ACHN (cell line): ENCODE measurements at regions not wholly inside any gene's neighbourhood (a gene's known extent, or its start where the extent isn't known, plus 50 kb on each side); places are given as distances from the start of the nearest gene placed in this dataset.
A peak's percentile ranks its signal among the peaks of the same experiment; 100 is the strongest.
"Not testable (repeated sequence)": the region's sequence is repeated elsewhere in the genome, so short reads cannot be mapped to it uniquely, and the experiment has no call there.

Source experiments
- DNase-seq: peaks from one replicate; pipeline ENCODE4 v3.0.0-alpha.2; 2015
- in situ Hi-C: cut with HindIII; loops from 2 replicates; pipeline ENCODE4 v1.10.0; 2017; ENCODE audit warnings: low sequenced_read_pairs, low pct_ligation_motif_present, low pct_unique_long_range_greater_than_20kb

DNA sequence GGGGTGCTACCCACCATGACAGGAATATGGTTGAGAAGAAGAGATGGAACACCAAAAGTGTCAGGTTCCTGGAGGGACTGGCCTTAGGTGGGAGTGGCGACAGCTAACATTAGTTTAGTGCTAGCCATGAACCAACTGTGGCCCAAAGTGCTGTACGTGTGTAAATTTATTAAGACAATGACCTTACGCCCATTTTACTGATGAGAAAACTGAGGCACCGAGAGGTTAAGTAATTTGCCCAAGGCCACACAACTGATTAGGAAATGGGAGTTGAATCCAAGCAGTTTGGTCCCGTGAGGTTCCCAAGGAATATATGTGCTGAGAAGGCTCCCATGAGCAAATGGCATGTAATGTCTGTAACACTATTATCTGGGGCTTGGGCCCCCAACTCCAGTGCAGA is 109.5 kb upstream of the SLC1A4 start:
- in situ Hi-C loops: no loop called here
- no peak for DNase-seq

DNA sequence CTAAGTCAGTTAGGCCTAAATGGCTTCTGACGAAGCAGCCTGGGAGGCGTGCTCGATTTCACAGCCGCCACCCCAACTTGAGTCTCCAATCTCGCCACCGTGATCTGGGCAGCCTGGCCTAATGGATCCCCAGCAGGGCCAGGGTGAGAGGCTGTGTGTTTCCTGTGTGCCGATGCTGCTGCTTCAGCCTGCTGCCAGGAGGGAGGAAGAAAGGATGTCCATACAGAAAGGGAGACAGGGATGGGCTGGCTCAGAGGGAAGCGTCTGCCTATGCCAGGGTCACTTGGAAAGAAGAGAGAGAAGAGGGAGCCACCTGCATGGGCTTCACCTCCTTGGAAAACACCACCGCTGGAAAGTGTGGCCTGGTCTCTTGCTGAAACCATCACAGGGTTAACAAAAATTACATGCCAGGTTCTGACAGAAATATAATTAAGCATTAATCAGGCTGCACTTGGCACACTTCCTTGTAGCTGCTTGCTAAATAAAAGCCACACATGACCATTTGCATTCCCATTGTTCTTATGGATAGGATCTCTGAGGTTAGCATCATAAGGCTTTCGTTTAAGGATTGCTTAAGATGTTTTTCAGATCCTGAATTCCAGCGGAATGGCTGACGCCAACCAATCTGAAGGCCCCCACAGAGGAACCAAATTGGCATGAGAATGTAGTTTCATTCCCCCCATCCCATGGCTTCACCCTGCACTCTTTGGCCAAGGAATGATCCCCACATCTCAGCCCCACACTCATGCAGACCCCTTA is 108.8 kb upstream of the SLC1A4 start:
- in situ Hi-C loops: no loop called here
- DNase-seq: no peak

DNA sequence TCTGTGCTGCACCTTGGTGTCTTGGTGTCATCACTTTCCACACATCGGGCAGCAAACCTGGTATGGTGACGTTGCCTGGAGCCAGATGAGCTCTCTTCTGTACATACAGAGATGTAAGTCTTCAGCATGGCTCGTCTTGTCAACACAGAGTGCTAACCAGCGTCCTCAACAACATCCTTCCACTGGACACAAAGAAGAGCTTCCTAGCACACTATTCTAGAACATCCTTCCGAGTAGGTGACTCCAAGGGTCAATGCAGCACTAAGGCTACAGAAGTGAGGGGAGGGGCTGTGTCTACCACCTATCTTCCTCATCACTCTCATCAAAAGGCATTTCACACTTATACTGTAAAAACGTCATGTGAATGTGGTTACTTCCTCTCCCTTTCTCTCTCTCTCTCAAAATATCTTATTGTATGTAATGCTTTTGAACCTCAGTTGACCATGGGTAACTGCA is 108.1 kb upstream of the SLC1A4 start:
- in situ Hi-C loops: no loop called here
- DNase-seq: no peak

DNA sequence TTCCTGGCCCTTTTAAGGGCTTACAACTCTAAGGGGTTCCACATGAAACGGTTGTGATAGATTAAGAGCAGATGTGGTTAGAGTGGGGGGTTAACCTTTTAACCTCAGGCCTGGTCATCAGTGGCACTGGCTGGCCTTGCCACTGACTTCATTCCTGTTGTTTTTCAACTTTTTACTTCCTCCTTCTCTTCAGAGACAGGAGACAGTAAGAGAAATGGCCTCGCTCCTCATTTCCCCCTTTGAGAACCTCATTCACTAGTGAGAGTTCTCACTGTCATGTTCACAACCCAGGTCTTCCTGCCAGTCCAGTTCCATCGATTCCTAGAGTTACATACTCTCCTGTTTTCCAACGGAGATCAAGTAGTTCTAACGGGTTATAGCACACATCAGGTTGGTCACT is 101.6 kb upstream of the SLC1A4 start:
- DNase-seq: no peak
- in situ Hi-C loops: no loop called here

DNA sequence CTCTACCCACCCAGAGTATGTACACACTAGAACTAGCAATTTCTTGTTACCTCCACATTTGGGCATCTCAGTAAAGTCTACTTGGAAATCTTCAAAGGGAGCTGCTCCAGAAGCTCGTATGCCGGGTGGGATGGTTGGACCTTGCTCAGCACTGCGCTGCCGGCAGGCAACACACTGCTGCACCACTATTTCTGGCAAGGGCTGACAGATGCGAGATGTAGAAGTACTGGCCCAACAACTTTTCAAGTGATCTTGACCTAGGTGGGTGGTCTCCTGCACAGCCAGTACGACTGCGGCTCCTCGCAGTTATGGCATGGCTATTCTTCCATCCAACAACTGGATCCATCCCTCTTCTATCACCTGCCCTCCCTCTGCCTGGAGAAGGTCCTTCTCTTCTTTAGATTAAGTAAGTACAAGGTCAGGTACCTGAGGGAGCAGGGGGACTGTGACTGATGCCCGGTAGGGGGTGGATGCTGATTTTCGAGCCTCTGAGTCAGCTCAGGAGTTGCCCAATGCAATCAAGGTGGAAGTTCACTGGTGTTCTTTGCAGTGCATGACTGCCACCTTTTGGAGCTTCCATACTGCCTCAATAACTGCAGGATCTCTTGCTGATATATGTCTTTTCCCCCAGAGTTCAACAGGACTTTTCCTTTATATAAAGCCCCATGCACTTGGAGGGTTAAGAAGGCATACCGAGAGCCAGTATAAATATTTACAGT is 100.4 kb upstream of the SLC1A4 start:
- peak; percentile 78 for DNase-seq
- in situ Hi-C loops: no loop called here

DNA sequence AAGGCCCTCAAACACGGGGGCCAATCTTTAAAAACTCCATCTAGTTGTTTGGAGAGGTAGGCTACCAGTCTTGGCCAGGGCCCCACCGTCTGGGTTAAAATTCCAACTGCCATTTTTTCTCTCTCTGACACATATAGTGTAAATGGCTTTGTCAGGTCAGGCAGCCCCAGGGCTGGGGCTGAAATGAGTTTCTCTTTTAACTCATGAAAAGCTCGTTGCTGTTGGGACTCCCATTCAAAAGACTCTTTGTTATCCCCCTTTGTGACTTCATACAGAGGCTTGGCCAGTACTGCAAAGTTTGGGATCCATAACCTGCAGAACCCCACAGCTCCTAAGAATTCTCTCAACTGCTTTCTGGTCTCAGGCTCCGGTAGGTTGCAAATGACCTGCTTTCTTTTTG is 99.4 kb upstream of the SLC1A4 start:
- in situ Hi-C loops: no loop called here
- no peak for DNase-seq

DNA sequence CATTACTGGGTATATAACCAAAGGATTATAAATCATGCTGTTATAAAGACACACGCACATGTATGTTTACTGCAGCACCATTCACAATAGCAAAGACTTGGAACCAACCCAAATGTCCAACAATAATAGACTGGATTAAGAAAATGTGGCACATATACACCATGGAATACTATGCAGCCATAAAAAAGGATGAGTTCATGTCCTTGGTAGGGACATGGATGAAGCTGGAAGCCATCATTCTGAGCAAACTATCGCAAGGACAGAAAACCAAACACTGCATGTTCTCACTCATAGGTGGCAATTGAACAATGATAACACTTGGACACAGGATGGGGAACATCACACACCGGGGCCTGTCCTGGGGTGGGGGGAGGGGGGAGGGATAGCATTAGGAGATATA is 92.6 kb upstream of the SLC1A4 start:
- in situ Hi-C loops, DNase-seq: not testable (repeated sequence)

GRCh38 chr2:64899081-64899865 is 89.9 kb upstream of the SLC1A4 start:
- in situ Hi-C loops: no loop called here
- DNase-seq: no peak

- DNase-seq, in situ Hi-C loops: not testable (repeated sequence)
Measured at GRCh38 chr2:64899876-64900275, 89.3 kb upstream of the SLC1A4 start.

GRCh38 chr2:64904413-64905329 is 84.5 kb upstream of the SLC1A4 start:
- no peak for DNase-seq
- in situ Hi-C loops: no loop called here

GRCh38 chr2:64905338-64906024 is 83.7 kb upstream of the SLC1A4 start:
- no peak for DNase-seq
- in situ Hi-C loops: no loop called here

GRCh38 chr2:64906853-64907536 is 82.2 kb upstream of the SLC1A4 start:
- in situ Hi-C loops: no loop called here
- no peak for DNase-seq

GRCh38 chr2:64908406-64908805 is 80.8 kb upstream of the SLC1A4 start:
- DNase-seq: no peak
- in situ Hi-C loops: no loop called here

- no peak for DNase-seq
- in situ Hi-C loops: no loop called here
Measured at GRCh38 chr2:64910523-64910922, 78.7 kb upstream of the SLC1A4 start.

GRCh38 chr2:64910972-64911433 is 78.2 kb upstream of the SLC1A4 start:
- in situ Hi-C loops: no loop called here
- no peak for DNase-seq

GRCh38 chr2:64913357-64913869 is 75.8 kb upstream of the SLC1A4 start:
- in situ Hi-C loops: no loop called here

GRCh38 chr2:64914247-64914646 is 75.0 kb upstream of the SLC1A4 start:
- no peak for DNase-seq
- in situ Hi-C loops: no loop called here

More at GRCh38 chr2:64913357-64913869, 75.8 kb upstream of the SLC1A4 start:
- DNase-seq: peak; percentile 7
